ENCODE measurements at regions not wholly inside any gene's neighbourhood (a gene's known extent, or its start where the extent isn't known, plus 50 kb on each side); places are given as distances from the start of the nearest gene placed in this dataset.

- POLR2A ChIA-PET = interaction anchor here (0.6 kb wide), 1 partner anchor 56 kb away, joined by 3 read pairs; no protein-coding TSS in a partner anchor
- CTCF ChIA-PET = no interaction called here
- Histone ChIP-seq H3K36me3 (ENCODE audit: control insufficient read depth, insufficient read depth, low read length) (no peaks in the 10 kb centered on the region), H3K27me3 (ENCODE audit: control insufficient read depth, insufficient read depth, low read length) (no peaks in the 10 kb centered on the region), H3K4me3 (ENCODE audit: low read depth, low read length) (no peak overlapping the region)
- TF ChIP-seq, protein P1, sequence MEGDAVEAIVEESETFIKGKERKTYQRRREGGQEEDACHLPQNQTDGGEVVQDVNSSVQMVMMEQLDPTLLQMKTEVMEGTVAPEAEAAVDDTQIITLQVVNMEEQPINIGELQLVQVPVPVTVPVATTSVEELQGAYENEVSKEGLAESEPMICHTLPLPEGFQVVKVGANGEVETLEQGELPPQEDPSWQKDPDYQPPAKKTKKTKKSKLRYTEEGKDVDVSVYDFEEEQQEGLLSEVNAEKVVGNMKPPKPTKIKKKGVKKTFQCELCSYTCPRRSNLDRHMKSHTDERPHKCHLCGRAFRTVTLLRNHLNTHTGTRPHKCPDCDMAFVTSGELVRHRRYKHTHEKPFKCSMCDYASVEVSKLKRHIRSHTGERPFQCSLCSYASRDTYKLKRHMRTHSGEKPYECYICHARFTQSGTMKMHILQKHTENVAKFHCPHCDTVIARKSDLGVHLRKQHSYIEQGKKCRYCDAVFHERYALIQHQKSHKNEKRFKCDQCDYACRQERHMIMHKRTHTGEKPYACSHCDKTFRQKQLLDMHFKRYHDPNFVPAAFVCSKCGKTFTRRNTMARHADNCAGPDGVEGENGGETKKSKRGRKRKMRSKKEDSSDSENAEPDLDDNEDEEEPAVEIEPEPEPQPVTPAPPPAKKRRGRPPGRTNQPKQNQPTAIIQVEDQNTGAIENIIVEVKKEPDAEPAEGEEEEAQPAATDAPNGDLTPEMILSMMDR (IDR thresholded peaks at IDR 0.05; ENCODE audit: insufficient read depth, low read depth, low read length) = no peak
- no peak for DNase-seq (ENCODE audit: low read depth)
These were observed 164.8 kb upstream of the EMCN start for GRCh38 chr4:100682477-100683218.

DNA sequence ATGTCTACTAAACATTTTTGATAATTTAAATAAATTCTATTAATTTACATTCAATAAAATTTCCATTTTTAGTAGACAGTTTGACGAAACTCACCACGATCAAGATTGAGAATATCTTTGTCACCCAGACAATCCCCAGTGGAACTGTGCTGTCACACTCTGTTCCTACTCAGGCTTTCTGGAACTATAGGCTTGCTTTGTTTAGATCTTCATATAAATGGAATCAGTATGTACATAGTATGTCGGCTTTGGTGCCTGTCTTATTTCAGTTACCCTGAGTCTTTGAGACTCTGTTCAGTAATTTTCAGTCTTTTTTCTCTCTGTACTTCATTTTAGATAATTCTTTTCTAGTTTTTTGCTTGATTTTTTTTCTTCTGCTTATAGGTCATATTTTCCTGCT is 163.5 kb upstream of the EMCN start:
- ChIA-PET POLR2A (no interaction called here), CTCF (no interaction called here)
- TF ChIP-seq, protein P1 (IDR thresholded peaks at IDR 0.05; ENCODE audit: insufficient read depth, low read depth, low read length) = no peak
- Histone ChIP-seq H3K27me3 (ENCODE audit: control insufficient read depth, insufficient read depth, low read length) (no peaks in the 10 kb centered on the region), H3K36me3 (ENCODE audit: control insufficient read depth, insufficient read depth, low read length) (no peaks in the 10 kb centered on the region), H3K4me3 (ENCODE audit: low read depth, low read length) (no peak overlapping the region)
- DNase-seq (ENCODE audit: low read depth) = no peak

GRCh38 chr4:100679926-100680325 is 162.1 kb upstream of the EMCN start:
- POLR2A ChIA-PET = no interaction called here
- Histone ChIP-seq H3K36me3 (ENCODE audit: control insufficient read depth, insufficient read depth, low read length) (no peaks in the 10 kb centered on the region), H3K27me3 (ENCODE audit: control insufficient read depth, insufficient read depth, low read length) (no peaks in the 10 kb centered on the region), H3K4me3 (ENCODE audit: low read depth, low read length) (no peak overlapping the region)
- CTCF ChIA-PET = no interaction called here
- DNase-seq (ENCODE audit: low read depth) = no peak
- TF ChIP-seq, protein P1 (IDR thresholded peaks at IDR 0.05; ENCODE audit: insufficient read depth, low read depth, low read length) = no peak

DNA sequence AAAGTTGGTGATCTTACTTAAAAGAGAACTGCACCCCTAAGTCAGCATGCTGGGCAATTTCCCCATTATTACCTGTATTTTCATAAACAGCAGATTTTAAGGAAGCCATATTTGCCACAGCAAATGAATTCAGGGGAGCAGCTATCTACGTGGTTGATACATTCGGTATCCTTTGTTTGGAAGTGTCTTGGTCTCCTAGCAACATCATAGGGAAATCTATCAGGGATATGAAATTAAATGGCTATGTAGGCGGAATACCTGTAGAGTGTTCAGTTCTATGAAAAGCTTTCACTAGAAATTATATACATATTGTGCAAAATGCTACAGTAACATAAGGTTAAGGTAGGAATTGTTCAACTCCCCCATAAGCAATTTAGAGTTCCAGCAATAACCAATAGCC is 157.2 kb upstream of the EMCN start:
- ChIA-PET POLR2A (no interaction called here), CTCF (no interaction called here)
- DNase-seq (ENCODE audit: low read depth) = no peak
- Histone ChIP-seq H3K36me3 (ENCODE audit: control insufficient read depth, insufficient read depth, low read length) (no peaks in the 10 kb centered on the region), H3K27me3 (ENCODE audit: control insufficient read depth, insufficient read depth, low read length) (no peaks in the 10 kb centered on the region), H3K4me3 (ENCODE audit: low read depth, low read length) (no peak overlapping the region)
- TF ChIP-seq, protein P1 (IDR thresholded peaks at IDR 0.05; ENCODE audit: insufficient read depth, low read depth, low read length) = no peak

GRCh38 chr4:100657187-100657586 is 139.4 kb upstream of the EMCN start:
- TF ChIP-seq, protein P1 (IDR thresholded peaks at IDR 0.05; ENCODE audit: insufficient read depth, low read depth, low read length) = no peak
- Histone ChIP-seq H3K27me3 (ENCODE audit: control insufficient read depth, insufficient read depth, low read length) (no peaks in the 10 kb centered on the region), H3K4me3 (ENCODE audit: low read depth, low read length) (no peak overlapping the region), H3K36me3 (ENCODE audit: control insufficient read depth, insufficient read depth, low read length) (no peaks in the 10 kb centered on the region)
- CTCF ChIA-PET = no interaction called here
- POLR2A ChIA-PET = no interaction called here
- DNase-seq (ENCODE audit: low read depth) = no peak
